ENCODE measurements at regions not wholly inside any gene's neighbourhood (a gene's known extent, or its start where the extent isn't known, plus 50 kb on each side); places are given as distances from the start of the nearest gene placed in this dataset.

DNA sequence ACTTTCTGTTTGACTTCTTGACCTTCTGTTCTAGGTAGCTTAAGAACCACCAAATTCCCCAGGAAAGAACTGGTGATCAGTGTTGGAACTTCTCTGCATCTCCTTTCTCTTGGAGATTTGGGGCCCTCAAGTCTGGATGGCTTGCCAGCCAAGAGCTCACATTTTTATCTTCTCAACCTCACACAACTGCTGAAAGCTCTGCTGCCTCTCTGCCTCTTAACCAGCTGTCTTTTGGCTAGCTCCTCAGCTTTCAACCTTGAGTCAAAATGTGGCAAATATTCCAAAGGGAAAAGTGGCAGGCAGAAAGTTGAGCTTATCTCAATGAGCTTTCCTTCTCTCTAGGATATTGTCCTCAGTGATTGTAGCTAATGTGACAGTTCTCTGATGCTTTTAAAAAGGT lies 89.2 kb upstream of the CCDC190 start:
- no peak for TF ChIP-seq POLR2A (IDR thresholded peaks at IDR 0.05; ENCODE audit: low read depth, low read length)
- no peak for TF ChIP-seq POLR2AphosphoS5 (IDR thresholded peaks at IDR 0.05; ENCODE audit: low read depth, low read length)
- TF ChIP-seq TAF1 (IDR thresholded peaks at IDR 0.05; ENCODE audit: low read depth, low read length) = no peak
- no peak for TF ChIP-seq POU2F2 (IDR thresholded peaks at IDR 0.05; ENCODE audit: low read depth, low read length)
- TF ChIP-seq PAX5 (IDR thresholded peaks at IDR 0.05; ENCODE audit: insufficient read depth, low read length, severe bottlenecking) = no peak
- TF ChIP-seq SPI1 (IDR thresholded peaks at IDR 0.05; ENCODE audit: low read depth, low read length) = no peak
